HUDEP-2 (cell line): ENCODE measurements at regions not wholly inside any gene's neighbourhood (a gene's known extent, or its start where the extent isn't known, plus 50 kb on each side); places are given as distances from the start of the nearest gene placed in this dataset.

Experiments
- DNase-seq, 76 experiments: peaks; one replicate each; lab custom pipeline; 2025; ENCODE audit not compliant: unreplicated experiment in 76 of 76; lab: John Stamatoyannopoulos, UW

- DNase-seq: no peak
Measured at GRCh38 chr13:32905063-32905863, 111.0 kb upstream of the KL start.

- DNase-seq: no peak
Measured at GRCh38 chr13:32905864-32906180, 110.4 kb upstream of the KL start.

- DNase-seq: no peak
Measured at GRCh38 chr13:32907211-32907610, 109.0 kb upstream of the KL start.

- DNase-seq: no peak
Measured at GRCh38 chr13:32910530-32910929, 105.7 kb upstream of the KL start.

GRCh38 chr13:32911506-32911905 is 104.7 kb upstream of the KL start:
- DNase-seq: peak in 42 of 76 experiments; percentile 0 to 49 (median 12)

GRCh38 chr13:32914686-32915085 is 101.5 kb upstream of the KL start:
- DNase-seq: no peak

- DNase-seq: no peak
Measured at GRCh38 chr13:32917504-32917903, 98.7 kb upstream of the KL start.

- no peak for DNase-seq
Measured at GRCh38 chr13:32923725-32924124, 92.5 kb upstream of the KL start.

- no peak for DNase-seq
Measured at GRCh38 chr13:32924886-32925285, 91.3 kb upstream of the KL start.

- DNase-seq: no peak
Measured at GRCh38 chr13:32925506-32925905, 90.7 kb upstream of the KL start.

GRCh38 chr13:32932376-32932775 is 83.8 kb upstream of the KL start:
- no peak for DNase-seq

GRCh38 chr13:32936716-32937115 is 79.5 kb upstream of the KL start:
- no peak for DNase-seq

GRCh38 chr13:32938314-32938713 is 77.9 kb upstream of the KL start:
- no peak for DNase-seq

GRCh38 chr13:32938907-32939306 is 77.3 kb upstream of the KL start:
- DNase-seq: no peak

- DNase-seq: no peak
Measured at GRCh38 chr13:32940601-32941000, 75.6 kb upstream of the KL start.

- DNase-seq: no peak
Measured at GRCh38 chr13:32941368-32941767, 74.9 kb upstream of the KL start.

- no peak for DNase-seq
Measured at GRCh38 chr13:32946558-32946957, 69.7 kb upstream of the KL start.

- DNase-seq: no peak
Measured at GRCh38 chr13:32947411-32948276, 68.6 kb upstream of the KL start.

GRCh38 chr13:32949820-32950219 is 66.4 kb upstream of the KL start:
- DNase-seq: no peak

GRCh38 chr13:32951580-32951979 is 64.6 kb upstream of the KL start:
- no peak for DNase-seq

- DNase-seq: no peak
Measured at GRCh38 chr13:32955881-32956594, 60.2 kb upstream of the KL start.

- no peak for DNase-seq
Measured at GRCh38 chr13:32956595-32956933, 59.7 kb upstream of the KL start.
